A673 (cell line): ENCODE measurements at regions not wholly inside any gene's neighbourhood (a gene's known extent, or its start where the extent isn't known, plus 50 kb on each side); places are given as distances from the start of the nearest gene placed in this dataset.

Experiments used
- BruUV-seq: library from RNA; stranded (reverse); fragments of 400-500 nt; replicated peaks from 2 replicates; lab custom pipeline; 2021; lab: Mats Ljungman, UMichigan
- CTCF ChIA-PET: fragments of 300-600 bp; sonication (Branson Sonifier 250); formaldehyde crosslinking; loops from one replicate; lab custom pipeline; 2022; ENCODE audit warnings: antibody characterized with exemption; lab: Charles Lee
- POLR2A ChIA-PET: fragments of 300-600 bp; sonication (Branson Sonifier 250); formaldehyde crosslinking; loops from one replicate; lab custom pipeline; 2022; ENCODE audit warnings: antibody characterized with exemption; ENCODE audit not compliant: low non-redundant PET; lab: Charles Lee
- DNase-seq: peaks from one replicate; pipeline ENCODE4 v3.0.0-alpha.2; 2015; ENCODE audit warnings: low spot score
- H3K27ac ChIP-seq: fragments of 200-600 bp; sonication (generic); 2 replicates; pipeline ENCODE4 v1.5.1; 2016; ENCODE audit warnings: mixed run types, low read depth, mild to moderate bottlenecking, mixed read lengths, antibody characterized with exemption, low read length; ENCODE audit not compliant: poor library complexity, severe bottlenecking
- H3K27me3 ChIP-seq: fragments of 200-600 bp; sonication (generic); replicated peaks from 2 replicates; pipeline ENCODE4 v1.6.1; 2017; ENCODE audit warnings: mixed run types, low read depth, mild to moderate bottlenecking, mixed read lengths, antibody characterized with exemption, low read length; ENCODE audit not compliant: insufficient read depth, poor library complexity
- H3K36me3 ChIP-seq: fragments of 200-600 bp; sonication (generic); 2 replicates; pipeline ENCODE4 v1.6.1; 2016; ENCODE audit warnings: mixed run types, mild to moderate bottlenecking, mixed read lengths, antibody characterized with exemption, low read length; ENCODE audit not compliant: insufficient read depth, poor library complexity, severe bottlenecking
- H3K4me1 ChIP-seq: fragments of 200-600 bp; sonication (generic); 2 replicates; pipeline ENCODE4 v1.6.1; 2017; ENCODE audit warnings: mixed run types, mild to moderate bottlenecking, mixed read lengths, antibody characterized with exemption, low read length; ENCODE audit not compliant: insufficient read depth, poor library complexity, severe bottlenecking
- H3K4me3 ChIP-seq: fragments of 200-600 bp; sonication (generic); 2 replicates; pipeline ENCODE4 v1.5.1; 2016; ENCODE audit warnings: low read depth, mixed run types, mild to moderate bottlenecking, mixed read lengths, low read length; ENCODE audit not compliant: poor library complexity, severe bottlenecking
- H3K9me3 ChIP-seq: fragments of 200-600 bp; sonication (generic); 2 replicates; pipeline ENCODE4 v1.6.1; 2016; ENCODE audit warnings: mixed run types, low read depth, mild to moderate bottlenecking, mixed read lengths, antibody characterized with exemption, low read length; ENCODE audit not compliant: poor library complexity, severe bottlenecking
- CTCF ChIP-seq: fragments of 300-800, 200-600 bp; sonication (generic); conservative IDR thresholded peaks from 2 replicates; pipeline ENCODE4 v1.5.1; 2017; ENCODE audit warnings: low read depth, mild to moderate bottlenecking, antibody characterized with exemption, low read length, moderate library complexity, mixed read lengths
- EZH2 ChIP-seq: fragments of 200-600 bp; sonication (generic); IDR thresholded peaks from 2 replicates; pipeline ENCODE4 v1.6.1; 2017; ENCODE audit warnings: borderline replicate concordance, low read depth, mild to moderate bottlenecking, mixed read lengths, antibody characterized with exemption, low read length; ENCODE audit not compliant: poor library complexity, severe bottlenecking
- intact Hi-C: fragments of 100-400 bp; cut with micrococcal nuclease; formaldehyde crosslinking; loops from one replicate; pipeline ENCODE4 v1.10.0; 2022; ENCODE audit not compliant: unreplicated experiment

- H3K36me3 ChIP-seq = no peaks in the 10 kb centered on the region
- peak; percentile 88 for DNase-seq
- no peak overlapping the region for H3K4me3 ChIP-seq
- no peaks in the 10 kb centered on the region for H3K27me3 ChIP-seq
- H3K4me1 ChIP-seq = no peaks in the 10 kb centered on the region
- H3K27ac ChIP-seq = no peak overlapping the region
- TSS peak; percentile 95 for BruUV-seq
- intact Hi-C loops = loop anchor here (5.0 kb wide), 2 partner anchors 270 to 735 kb away; no protein-coding TSS in a partner anchor
- ChIA-PET POLR2A (no interaction called here), CTCF (interaction anchor here (0.6 to 1.0 kb wide), 6 partner anchors 33 to 734 kb away, joined by 3 to 9 read pairs (median 4); no protein-coding TSS in a partner anchor)
- H3K9me3 ChIP-seq = no peaks in the 10 kb centered on the region
- TF ChIP-seq CTCF = no peak
- no peak for TF ChIP-seq EZH2
These were observed 112.1 kb downstream of the UTP18 start for GRCh38 chr17:51372345-51373004.

DNA sequence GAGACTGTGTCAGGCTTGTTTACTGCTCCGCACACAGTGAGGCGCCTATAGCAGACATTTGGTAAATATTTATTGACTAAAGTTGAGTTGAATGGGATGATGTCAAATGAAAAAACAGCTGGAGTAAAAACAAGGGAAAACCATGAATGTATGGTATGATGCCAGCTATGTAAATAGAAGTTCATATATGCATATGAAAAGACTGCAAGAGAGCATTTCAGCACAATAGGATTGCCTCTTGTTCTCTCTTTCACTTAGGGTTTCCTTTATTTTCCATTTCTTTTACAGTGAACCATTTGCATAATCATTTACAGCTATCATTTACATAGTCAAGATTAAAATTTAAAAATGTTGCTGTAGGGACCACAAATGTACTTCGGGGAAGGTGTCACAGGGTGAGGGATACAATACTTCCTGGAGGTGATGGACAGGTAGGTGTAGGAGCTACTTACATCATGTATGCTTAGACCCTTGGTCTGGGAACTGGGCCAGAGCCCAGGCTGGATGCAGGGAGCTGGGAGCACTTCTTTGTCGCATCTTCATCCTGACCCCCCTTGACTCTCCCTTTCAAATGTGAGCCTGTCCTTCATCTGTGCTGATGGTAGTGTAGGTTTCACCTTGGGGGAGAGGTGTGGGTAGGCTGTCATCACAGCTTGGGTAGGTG lies 113.3 kb downstream of the UTP18 start:
- no peaks in the 10 kb centered on the region for H3K36me3 ChIP-seq
- H3K4me3 ChIP-seq = no peak overlapping the region
- peaks cover 6% of the 10 kb centered on the region for H3K27me3 ChIP-seq
- CTCF ChIA-PET = no interaction called here
- H3K27ac ChIP-seq = no peak overlapping the region
- no peak for TF ChIP-seq EZH2
- no peak for TF ChIP-seq CTCF
- POLR2A ChIA-PET = no interaction called here
- BruUV-seq = no TSS peak
- H3K4me1 ChIP-seq = no peaks in the 10 kb centered on the region
- intact Hi-C loops = loop anchor here (5.0 kb wide), 2 partner anchors 269 to 734 kb away; no protein-coding TSS in a partner anchor
- DNase-seq = no peak
- H3K9me3 ChIP-seq = no peaks in the 10 kb centered on the region

GRCh38 chr17:51374209-51374608 lies 113.9 kb downstream of the UTP18 start:
- DNase-seq = no peak
- no TSS peak for BruUV-seq
- intact Hi-C loops = loop anchor here (5.0 kb wide), 2 partner anchors 268 to 733 kb away; no protein-coding TSS in a partner anchor
- Histone ChIP-seq H3K4me1 (no peaks in the 10 kb centered on the region), H3K27me3 (peaks cover 8% of the 10 kb centered on the region), H3K9me3 (no peaks in the 10 kb centered on the region), H3K36me3 (no peaks in the 10 kb centered on the region), H3K4me3 (no peak overlapping the region), H3K27ac (no peak overlapping the region)
- CTCF ChIA-PET = no interaction called here
- POLR2A ChIA-PET = no interaction called here
- no peak for TF ChIP-seq EZH2
- no peak for TF ChIP-seq CTCF
